B cell (primary cell): ENCODE measurements at regions not wholly inside any gene's neighbourhood (a gene's known extent, or its start where the extent isn't known, plus 50 kb on each side); places are given as distances from the start of the nearest gene placed in this dataset.

ENCODE experiments used
- ATAC-seq: fragments of 200-7000 bp; cut with Tn5 transposase; one replicate; pipeline ENCODE4 v1.10.0; 2021; ENCODE audit warnings: low read depth, mild to moderate bottlenecking, moderate number of reproducible peaks, moderate library complexity
- CTCF ChIA-PET: fragments of 350-600 bp; sonication (Branson Sonifier 250); formaldehyde crosslinking; loops from one replicate; lab custom pipeline; 2021; ENCODE audit warnings: antibody characterized with exemption, inconsistent platforms; lab: Charles Lee
- POLR2A ChIA-PET: fragments of 350-600 bp; sonication (Branson Sonifier 250); formaldehyde crosslinking; loops from one replicate; lab custom pipeline; 2021; ENCODE audit warnings: antibody characterized with exemption; lab: Charles Lee
- DNase-seq: peaks from one replicate; pipeline ENCODE4 v3.0.0; 2013
- H2AFZ ChIP-seq: 2 replicates; pipeline ENCODE4 v1.6.1; 2012; ENCODE audit warnings: mild to moderate bottlenecking, low read depth, low read length; ENCODE audit not compliant: insufficient read depth, poor library complexity, severe bottlenecking
- H3K27ac ChIP-seq, 2 donors: 1 replicate in 1 of 2; 2 replicates in 1 of 2; pipeline ENCODE4 v1.5.1; 2012 to 2013; ENCODE audit warnings: low read length in 2 of 2, mild to moderate bottlenecking in 2 of 2, moderate library complexity in 1 of 2
- H3K27me3 ChIP-seq, 4 experiments: fragments of 200-600 bp in 1 of 4; sonication (generic) in 1 of 4; replicated peaks in 1 of 4; 1 replicate in 2 of 4; 2 replicates in 2 of 4; pipeline versions ENCODE4 v1.6.1 to v1.7.0; 2013 to 2016; ENCODE audit warnings: low read length in 3 of 4, mild to moderate bottlenecking in 2 of 4, mixed read lengths in 1 of 4, moderate library complexity in 1 of 4; ENCODE audit not compliant: insufficient read depth in 4 of 4, control insufficient read depth in 3 of 4; ENCODE audit errors: control extremely low read depth in 1 of 4
- H3K36me3 ChIP-seq, 2 experiments: replicated peaks in 1 of 2; 1 replicate in 1 of 2; 2 replicates in 1 of 2; pipeline versions ENCODE4 v1.6.1 to v1.7.1; 2013; ENCODE audit warnings: low read length in 1 of 2; ENCODE audit not compliant: insufficient read depth in 2 of 2, control insufficient read depth in 1 of 2; ENCODE audit errors: control extremely low read depth in 1 of 2, extremely low read depth in 1 of 2
- H3K4me1 ChIP-seq, 2 donors: fragments of 200-600 bp in 1 of 2; sonication (generic) in 1 of 2; 1 replicate in 1 of 2; 2 replicates in 1 of 2; pipeline versions ENCODE4 v1.5.1 to v1.6.1; 2013 to 2017; ENCODE audit warnings: low read length in 2 of 2; ENCODE audit not compliant: control insufficient read depth in 2 of 2, insufficient read depth in 2 of 2
- H3K4me2 ChIP-seq: replicated peaks from 2 replicates; pipeline ENCODE3; 2012; ENCODE audit warnings: mild to moderate bottlenecking, low read depth, low read length; ENCODE audit not compliant: poor library complexity, severe bottlenecking
- H3K4me3 ChIP-seq, 5 experiments: fragments of 200-600 bp in 1 of 5; sonication (generic) in 1 of 5; 1 replicate in 3 of 5; 2 replicates in 2 of 5; pipeline versions ENCODE4 v1.5.1 to v1.7.0; 2011 to 2016; ENCODE audit warnings: low read length in 4 of 5, mild to moderate bottlenecking in 4 of 5, low read depth in 2 of 5, control low read depth in 1 of 5, moderate library complexity in 1 of 5; ENCODE audit not compliant: insufficient read depth in 1 of 5; ENCODE audit errors: control extremely low read depth in 1 of 5, extremely low read depth in 1 of 5
- H3K79me2 ChIP-seq: fragments of 200-600 bp; sonication (generic); one replicate; pipeline ENCODE4 v1.6.0; 2016; ENCODE audit warnings: low read length; ENCODE audit not compliant: control insufficient read depth, insufficient read depth
- H3K9ac ChIP-seq: fragments of 200-600 bp; sonication (generic); 2 replicates; pipeline ENCODE4 v1.6.1; 2017; ENCODE audit warnings: mild to moderate bottlenecking, low read length, moderate library complexity
- H3K9me3 ChIP-seq, 3 donors: one replicate each; pipeline versions ENCODE4 v1.6.1 to v1.7.1; 2013; ENCODE audit warnings: low read length in 2 of 3; ENCODE audit not compliant: control insufficient read depth in 2 of 3, insufficient read depth in 1 of 3; ENCODE audit errors: control extremely low read depth in 1 of 3
- H4K20me1 ChIP-seq: 2 replicates; pipeline ENCODE4 v1.6.0; 2012; ENCODE audit warnings: mild to moderate bottlenecking, low read length; ENCODE audit not compliant: insufficient read depth, control insufficient read depth, poor library complexity, severe bottlenecking
- H3K27ac Mint-ChIP-seq: one replicate; pipeline ENCODE4 v1.8.0; 2021; ENCODE audit warnings: mixed read lengths
- H3K27me3 Mint-ChIP-seq: one replicate; pipeline ENCODE4 v1.8.0; 2021; ENCODE audit warnings: mixed read lengths
- H3K4me1 Mint-ChIP-seq: one replicate; pipeline ENCODE4 v1.8.0; 2021; ENCODE audit warnings: mixed read lengths
- H3K4me3 Mint-ChIP-seq: one replicate; pipeline ENCODE4 v1.8.0; 2021; ENCODE audit warnings: mixed read lengths
- H3K9me3 Mint-ChIP-seq: one replicate; pipeline ENCODE4 v1.8.0; 2022; ENCODE audit warnings: mixed read lengths; ENCODE audit not compliant: insufficient read depth
- EZH2 ChIP-seq: IDR thresholded peaks from 2 replicates; pipeline ENCODE4 v1.6.1; 2012; ENCODE audit warnings: borderline replicate concordance, low read depth, mild to moderate bottlenecking, moderate library complexity, low read length; ENCODE audit not compliant: insufficient read depth, poor library complexity, severe bottlenecking
- WGBS: methylation state at CpG from one replicate; pipeline ENCODE4 v1.1.5; 2013; ENCODE audit warnings: missing lambda C conversion rate; ENCODE audit not compliant: insufficient coverage; 5-methylcytosine and 5-hydroxymethylcytosine counted together
- intact Hi-C: fragments of 100-400 bp; cut with micrococcal nuclease; formaldehyde crosslinking; loops from one replicate; pipeline ENCODE4 v1.10.0; 2022
- TF ChIP-seq, protein P1 (sequence below): fragments of 200-600 bp; IDR thresholded peaks from one replicate; pipeline ENCODE4 v1.8.0; 2022; ENCODE audit warnings: antibody characterized with exemption, mild to moderate bottlenecking

DNA sequence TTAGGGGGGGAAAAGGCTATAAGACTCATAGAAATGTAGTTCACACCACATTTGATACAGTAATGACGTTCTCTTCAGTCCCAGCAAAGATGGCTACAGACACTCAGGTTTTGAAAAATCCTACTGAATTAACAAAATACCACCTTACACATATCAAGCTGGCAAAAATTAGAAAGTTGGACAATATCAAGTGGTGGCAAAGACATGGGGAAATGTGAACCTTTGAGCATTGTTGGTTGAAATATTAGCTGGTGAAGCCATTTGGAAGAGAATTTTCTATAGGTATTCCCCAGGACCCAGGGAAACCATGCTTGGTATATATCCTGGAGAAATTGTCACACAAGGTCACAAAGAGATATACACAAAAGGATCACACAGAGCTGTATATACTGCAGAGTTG lies 163.0 kb downstream of the ADSS2 start:
- ATAC-seq (no peak), DNase-seq (no peak)
- Histone ChIP-seq H3K27me3 (no peaks in the 10 kb centered on the region), H3K27ac (no peak overlapping the region), H2AFZ (no peak overlapping the region), H3K79me2 (no peaks in the 10 kb centered on the region), H3K4me2 (no peak overlapping the region), H3K36me3 (no peaks in the 10 kb centered on the region), H3K9me3 (peaks cover 0 to 7% (median 6%) of the 10 kb centered on the region in 3 donors), H4K20me1 (no peaks in the 10 kb centered on the region), H3K9ac (no peak overlapping the region), H3K4me3 (no peak overlapping the region), H3K4me1 (no peaks in the 10 kb centered on the region)
- no CpG with 5 or more reads among the region's 1 CpG for WGBS
- no peak for TF ChIP-seq EZH2
- TF ChIP-seq, protein P1, sequence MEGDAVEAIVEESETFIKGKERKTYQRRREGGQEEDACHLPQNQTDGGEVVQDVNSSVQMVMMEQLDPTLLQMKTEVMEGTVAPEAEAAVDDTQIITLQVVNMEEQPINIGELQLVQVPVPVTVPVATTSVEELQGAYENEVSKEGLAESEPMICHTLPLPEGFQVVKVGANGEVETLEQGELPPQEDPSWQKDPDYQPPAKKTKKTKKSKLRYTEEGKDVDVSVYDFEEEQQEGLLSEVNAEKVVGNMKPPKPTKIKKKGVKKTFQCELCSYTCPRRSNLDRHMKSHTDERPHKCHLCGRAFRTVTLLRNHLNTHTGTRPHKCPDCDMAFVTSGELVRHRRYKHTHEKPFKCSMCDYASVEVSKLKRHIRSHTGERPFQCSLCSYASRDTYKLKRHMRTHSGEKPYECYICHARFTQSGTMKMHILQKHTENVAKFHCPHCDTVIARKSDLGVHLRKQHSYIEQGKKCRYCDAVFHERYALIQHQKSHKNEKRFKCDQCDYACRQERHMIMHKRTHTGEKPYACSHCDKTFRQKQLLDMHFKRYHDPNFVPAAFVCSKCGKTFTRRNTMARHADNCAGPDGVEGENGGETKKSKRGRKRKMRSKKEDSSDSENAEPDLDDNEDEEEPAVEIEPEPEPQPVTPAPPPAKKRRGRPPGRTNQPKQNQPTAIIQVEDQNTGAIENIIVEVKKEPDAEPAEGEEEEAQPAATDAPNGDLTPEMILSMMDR, result no peak
- H3K27me3 Mint-ChIP-seq, result no peaks in the 10 kb centered on the region
- H3K9me3 Mint-ChIP-seq, result peaks cover 5% of the 10 kb centered on the region
- ChIA-PET CTCF (interaction anchor here (0.6 to 1.9 kb wide), 3 partner anchors 11 to 946 kb away, joined by 3 to 12 read pairs (median 3); no protein-coding TSS in a partner anchor), POLR2A (no interaction called here)
- H3K27ac Mint-ChIP-seq, result no peak overlapping the region
- no peaks in the 10 kb centered on the region for H3K4me1 Mint-ChIP-seq
- no peak overlapping the region for H3K4me3 Mint-ChIP-seq
- intact Hi-C loops, result no loop called here

DNA sequence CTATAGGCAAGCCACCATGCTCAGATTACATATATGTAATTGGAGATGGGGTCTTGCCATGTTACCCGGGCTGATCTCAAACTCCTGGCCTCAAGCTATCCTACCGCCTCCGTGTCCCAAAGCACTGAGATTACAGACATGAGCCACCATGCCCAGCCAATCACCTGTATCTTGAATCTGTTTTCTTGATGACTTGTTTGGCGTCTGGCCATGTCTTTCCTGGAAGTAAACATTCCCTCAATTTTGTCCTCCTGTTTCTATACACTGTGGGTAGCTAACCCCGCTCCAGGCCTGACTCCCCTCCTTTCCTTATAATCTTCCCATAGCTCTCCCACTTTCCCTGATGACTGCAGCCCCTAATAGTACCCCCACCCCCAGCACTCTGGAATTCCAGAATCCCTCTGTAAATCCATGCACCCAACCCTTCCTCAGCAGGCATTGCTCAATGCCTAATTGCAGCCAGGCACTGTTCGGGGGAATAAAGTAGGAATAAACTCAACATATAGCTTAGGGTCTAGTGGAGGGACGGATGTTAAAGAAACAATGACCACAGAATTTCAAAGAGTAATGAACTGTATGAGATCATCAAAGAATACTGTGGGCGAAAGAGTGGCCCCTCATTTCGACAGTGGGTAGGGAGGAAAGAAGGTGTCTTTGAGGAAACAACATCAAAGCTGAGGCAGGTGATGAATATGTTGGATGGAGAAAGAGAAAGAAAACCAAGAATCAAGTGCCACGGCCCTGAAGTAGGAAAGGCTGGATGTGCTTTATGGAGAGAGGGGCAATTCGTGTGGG lies 161.5 kb downstream of the ADSS2 start:
- Histone ChIP-seq H3K4me3 (no peak overlapping the region), H3K27ac (no peak overlapping the region), H3K79me2 (no peaks in the 10 kb centered on the region), H3K27me3 (no peaks in the 10 kb centered on the region), H3K9me3 (peaks cover 0 to 6% (median 3%) of the 10 kb centered on the region in 3 donors), H4K20me1 (no peaks in the 10 kb centered on the region), H3K9ac (no peak overlapping the region), H3K36me3 (no peaks in the 10 kb centered on the region), H3K4me2 (no peak overlapping the region), H3K4me1 (no peaks in the 10 kb centered on the region), H2AFZ (no peak overlapping the region)
- Mint-ChIP-seq H3K4me3 (no peak overlapping the region), H3K27ac (no peak overlapping the region), H3K9me3 (peaks cover 5% of the 10 kb centered on the region), H3K27me3 (no peaks in the 10 kb centered on the region), H3K4me1 (no peaks in the 10 kb centered on the region)
- no peak for ATAC-seq
- intact Hi-C loops, result no loop called here
- WGBS, result 95% methylated on average over 8 of the region's 11 CpGs
- TF ChIP-seq, protein P1, result no peak
- TF ChIP-seq EZH2, result no peak
- ChIA-PET CTCF (interaction anchor here (0.5 to 1.6 kb wide), 3 partner anchors 410 to 947 kb away, joined by 3 to 9 read pairs (median 4); no protein-coding TSS in a partner anchor), POLR2A (no interaction called here)
- DNase-seq, result no peak
